Right cardiac atrium (tissue), 5 donors: ENCODE measurements at regions not wholly inside any gene's neighbourhood (a gene's known extent, or its start where the extent isn't known, plus 50 kb on each side); places are given as distances from the start of the nearest gene placed in this dataset.
"Not testable (repeated sequence)": the region's sequence is repeated elsewhere in the genome, so short reads cannot be mapped to it uniquely, and the experiment has no call there.

Experiments used
- ATAC-seq, 2 donors: fragments of 200-7000 bp; cut with Tn5 transposase; one replicate each; pipeline versions ENCODE4 v1.8.0 to v1.9.1; 2020; ENCODE audit warnings: moderate library complexity in 2 of 2, mild to moderate bottlenecking in 1 of 2
- DNase-seq, 3 donors: peaks; one replicate each; pipeline ENCODE4 v3.0.0-alpha.2; 2020
- H3K27ac ChIP-seq: one replicate; pipeline ENCODE4 v1.5.1; 2013; ENCODE audit warnings: mild to moderate bottlenecking, low read length, control low read depth, moderate library complexity
- H3K27me3 ChIP-seq: one replicate; pipeline ENCODE4 v1.6.1; 2013; ENCODE audit not compliant: control insufficient read depth, insufficient read depth
- H3K4me1 ChIP-seq: one replicate; pipeline ENCODE4 v1.6.1; 2013; ENCODE audit warnings: low read length; ENCODE audit not compliant: control insufficient read depth, insufficient read depth
- H3K4me3 ChIP-seq: one replicate; pipeline ENCODE4 v1.5.1; 2013; ENCODE audit warnings: low read length, control low read depth
- H3K9me3 ChIP-seq: one replicate; pipeline ENCODE4 v1.6.1; 2013; ENCODE audit warnings: low read length; ENCODE audit not compliant: control insufficient read depth
- WGBS: extraction: QIAGEN DNeasy Blood & Tissue Kit; methylation state at CpG from one replicate; pipeline ENCODE4 v1.1.7; 2013; 5-methylcytosine and 5-hydroxymethylcytosine counted together
- intact Hi-C, 4 donors: fragments of 100-400 bp; cut with DNase I; formaldehyde crosslinking; loops; one replicate each; pipeline versions ENCODE4 v1.11.0 to v1.14.0; 2022 to 2023
- donor health status: healthy with polysubstance abuse.
- donor health status: DM: no; HTN: yes; CAD: no.
- donor health status: DM: no; HTN: no; CAD: no.
- donor health status: DM: no; HTN: yes; CAD: no; lungs with severe emphysema.
- donor health status: DM: yes; HTN: yes; CAD: no.

DNA sequence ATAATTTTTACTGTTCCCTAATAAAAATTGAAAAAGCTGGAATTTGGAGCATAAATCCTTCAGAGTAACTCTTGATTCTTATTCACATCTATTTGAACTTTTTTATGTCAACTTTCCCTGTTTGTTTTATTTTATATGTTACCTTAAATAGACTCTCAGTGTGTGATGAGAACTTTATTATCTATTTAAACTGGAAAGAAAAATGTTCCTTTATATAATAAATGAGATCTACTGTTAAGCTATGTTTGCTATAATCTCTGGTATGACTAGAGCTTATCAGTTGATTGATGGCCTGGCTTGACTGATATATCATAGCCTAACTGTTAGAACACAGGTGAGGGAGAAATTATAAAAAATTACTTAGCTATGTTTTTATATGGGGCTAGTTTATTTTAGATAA lies 330.6 kb upstream of the EPHA6 start:
- Histone ChIP-seq H3K4me3 (no peak overlapping the region), H3K4me1 (no peaks in the 10 kb centered on the region), H3K27me3 (no peaks in the 10 kb centered on the region), H3K27ac (no peak overlapping the region), H3K9me3 (no peaks in the 10 kb centered on the region)
- DNase-seq (no peak), ATAC-seq (no peak)
- intact Hi-C loops, result no loop called here

DNA sequence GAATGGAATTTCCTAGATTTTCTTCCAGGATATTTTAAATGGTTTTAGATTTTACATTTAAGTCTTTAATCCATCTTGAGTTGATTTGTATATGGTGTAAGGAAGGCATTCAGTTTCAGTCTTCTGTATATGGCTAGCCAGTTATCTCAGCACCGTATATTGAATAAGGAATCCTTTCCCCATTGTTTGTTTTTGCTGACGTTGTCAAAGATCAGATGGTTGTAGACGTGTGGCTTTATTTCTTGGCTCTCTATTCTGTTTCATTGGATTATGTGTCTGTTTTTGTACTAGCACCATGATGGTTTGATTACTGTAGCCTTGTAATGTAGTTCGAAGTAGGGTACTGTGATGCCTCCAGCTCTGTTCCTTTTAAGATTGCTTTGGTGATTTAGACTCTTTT lies 325.7 kb upstream of the EPHA6 start:
- intact Hi-C loops, result no loop called here
- ATAC-seq, result no peak
- no peaks in the 10 kb centered on the region for H3K9me3 ChIP-seq
- H3K4me3 ChIP-seq, result no peak overlapping the region
- no peaks in the 10 kb centered on the region for H3K27me3 ChIP-seq
- no peak overlapping the region for H3K27ac ChIP-seq
- H3K4me1 ChIP-seq, result no peaks in the 10 kb centered on the region
- WGBS, result 76% methylated on average over 4 of the region's 4 CpGs
- no peak for DNase-seq

GRCh38 chr3:96491023-96491422 lies 323.4 kb upstream of the EPHA6 start:
- DNase-seq (no peak), ATAC-seq (no peak)
- Histone ChIP-seq H3K4me3 (no peak overlapping the region), H3K27ac (no peak overlapping the region), H3K4me1 (no peaks in the 10 kb centered on the region), H3K9me3 (no peaks in the 10 kb centered on the region), H3K27me3 (no peaks in the 10 kb centered on the region)
- intact Hi-C loops, result no loop called here

- intact Hi-C loops, result no loop called here
- H3K4me1 ChIP-seq, result no peaks in the 10 kb centered on the region
- no peak for ATAC-seq
- H3K9me3 ChIP-seq, result no peaks in the 10 kb centered on the region
- DNase-seq, result no peak
- H3K4me3 ChIP-seq, result no peak overlapping the region
- H3K27me3 ChIP-seq, result no peaks in the 10 kb centered on the region
- no peak overlapping the region for H3K27ac ChIP-seq
Measured at GRCh38 chr3:96491868-96492267, 322.5 kb upstream of the EPHA6 start.

- H3K9me3 ChIP-seq, result no peaks in the 10 kb centered on the region
- intact Hi-C loops, result no loop called here
- ATAC-seq (no peak), DNase-seq (no peak)
- H3K27me3 ChIP-seq, result no peaks in the 10 kb centered on the region
- no peaks in the 10 kb centered on the region for H3K4me1 ChIP-seq
- no peak overlapping the region for H3K4me3 ChIP-seq
- H3K27ac ChIP-seq, result no peak overlapping the region
- WGBS, result 79% methylated on average over 7 of the region's 7 CpGs
Measured at GRCh38 chr3:96510334-96510733, 304.1 kb upstream of the EPHA6 start.

- intact Hi-C loops, result no loop called here
- DNase-seq (no peak), ATAC-seq (no peak)
- no peaks in the 10 kb centered on the region for H3K27me3 ChIP-seq
- H3K4me3 ChIP-seq, result no peak overlapping the region
- no peak overlapping the region for H3K27ac ChIP-seq
- H3K9me3 ChIP-seq, result no peaks in the 10 kb centered on the region
- no peaks in the 10 kb centered on the region for H3K4me1 ChIP-seq
Measured at GRCh38 chr3:96537165-96537564, 277.2 kb upstream of the EPHA6 start.

DNA sequence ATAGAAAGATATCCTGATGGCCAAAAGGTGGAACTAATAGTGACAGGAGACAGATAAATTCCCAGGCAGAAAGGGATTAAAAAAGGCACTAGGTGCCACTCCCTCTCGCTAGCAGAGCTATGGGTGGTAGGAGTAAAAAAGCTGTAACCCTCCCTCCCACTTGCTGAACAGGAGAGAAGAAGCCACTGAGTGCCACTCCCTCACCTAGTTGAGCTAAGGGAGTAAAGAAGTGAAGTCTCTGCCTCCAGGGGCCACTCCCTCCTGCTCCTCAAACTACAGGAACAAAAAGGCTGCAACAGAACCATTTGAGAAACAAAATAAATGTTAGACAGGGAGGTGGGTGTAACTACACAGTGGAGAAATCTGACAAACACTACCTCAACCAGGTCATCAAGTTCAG lies 276.2 kb upstream of the EPHA6 start:
- Histone ChIP-seq H3K4me3 (no peak overlapping the region), H3K27me3 (no peaks in the 10 kb centered on the region), H3K4me1 (no peaks in the 10 kb centered on the region), H3K27ac (no peak overlapping the region), H3K9me3 (no peaks in the 10 kb centered on the region)
- 55% methylated on average over 1 of the region's 1 CpG for WGBS
- no peak for ATAC-seq
- no peak for DNase-seq
- intact Hi-C loops, result no loop called here

DNA sequence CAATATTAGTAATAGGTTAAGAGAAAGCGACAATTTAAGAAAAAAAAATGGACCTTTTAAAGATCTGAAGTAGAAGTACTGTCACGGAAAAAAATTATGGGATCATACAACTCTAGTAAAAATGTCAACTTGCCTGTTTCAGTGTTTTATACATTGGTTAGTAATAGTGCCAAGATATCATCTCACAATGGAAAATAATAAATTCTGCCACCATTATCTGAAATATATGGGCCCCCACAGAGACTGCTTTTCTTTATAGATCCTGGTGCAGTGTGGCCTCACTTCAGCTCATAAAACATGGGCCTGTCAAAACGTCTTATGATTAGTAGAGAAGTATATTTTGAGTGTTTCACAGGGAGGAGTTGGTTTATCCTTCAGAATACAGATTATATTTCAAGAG lies 266.3 kb upstream of the EPHA6 start:
- Histone ChIP-seq H3K9me3 (no peaks in the 10 kb centered on the region), H3K27me3 (no peaks in the 10 kb centered on the region), H3K4me3 (no peak overlapping the region), H3K27ac (no peak overlapping the region), H3K4me1 (no peaks in the 10 kb centered on the region)
- intact Hi-C loops, result no loop called here
- DNase-seq (no peak), ATAC-seq (no peak)
- WGBS, result 60% methylated on average over 3 of the region's 3 CpGs

- no peaks in the 10 kb centered on the region for H3K4me1 ChIP-seq
- WGBS, result 75% methylated on average over 3 of the region's 3 CpGs
- ATAC-seq (no peak), DNase-seq (no peak)
- no peaks in the 10 kb centered on the region for H3K9me3 ChIP-seq
- no peak overlapping the region for H3K27ac ChIP-seq
- no peak overlapping the region for H3K4me3 ChIP-seq
- H3K27me3 ChIP-seq, result no peaks in the 10 kb centered on the region
- intact Hi-C loops, result no loop called here
Measured at GRCh38 chr3:96576935-96577334, 237.5 kb upstream of the EPHA6 start.

DNA sequence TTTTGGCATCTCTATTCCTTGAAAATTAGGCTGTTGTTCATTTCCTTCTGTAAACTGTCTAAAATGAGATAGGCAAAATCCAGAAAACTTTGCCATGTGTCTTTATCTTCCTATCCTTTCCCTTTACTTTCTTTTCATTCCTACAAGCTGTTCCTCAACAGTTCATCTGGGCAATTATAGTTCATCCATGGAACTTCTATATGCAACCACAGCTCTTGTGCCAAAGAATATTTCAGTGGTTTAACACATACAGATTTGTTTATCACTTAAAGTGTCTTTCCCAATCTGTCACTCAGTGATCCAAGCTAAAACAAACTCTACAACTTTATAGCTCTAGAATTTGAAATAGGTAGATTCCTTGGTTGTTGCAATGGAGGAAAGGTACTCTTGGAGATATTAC lies 230.3 kb upstream of the EPHA6 start:
- DNase-seq (no peak), ATAC-seq (no peak)
- Histone ChIP-seq H3K4me1 (no peaks in the 10 kb centered on the region), H3K4me3 (no peak overlapping the region), H3K9me3 (no peaks in the 10 kb centered on the region), H3K27ac (no peak overlapping the region), H3K27me3 (no peaks in the 10 kb centered on the region)
- intact Hi-C loops, result no loop called here

DNA sequence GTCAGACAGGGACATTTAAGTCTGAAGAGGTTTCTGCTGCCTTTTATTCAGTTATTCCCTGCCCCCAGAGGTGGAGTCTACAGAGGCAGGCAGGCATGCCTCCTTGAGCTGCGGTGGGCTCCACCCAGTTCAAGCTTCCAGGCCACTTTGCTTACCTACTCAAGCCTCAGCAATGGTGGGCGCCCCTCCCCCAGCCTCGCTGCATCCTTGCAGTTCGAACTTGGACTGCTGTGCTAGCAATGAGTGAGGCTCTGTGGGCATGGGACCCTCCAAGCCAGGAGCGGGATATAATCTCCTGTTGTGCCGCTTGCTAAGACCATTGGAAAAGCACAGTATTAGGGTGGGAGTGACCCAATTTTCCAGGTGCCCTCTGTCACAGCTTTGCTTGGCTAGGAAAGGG lies 207.5 kb upstream of the EPHA6 start:
- H3K4me1 ChIP-seq, H3K4me3 ChIP-seq, H3K27ac ChIP-seq, H3K9me3 ChIP-seq, intact Hi-C loops, H3K27me3 ChIP-seq, ATAC-seq: not testable (repeated sequence)
- DNase-seq, result peak in 1 of 3 donors; percentile 46
- WGBS, result 76% methylated on average over 6 of the region's 6 CpGs

DNA sequence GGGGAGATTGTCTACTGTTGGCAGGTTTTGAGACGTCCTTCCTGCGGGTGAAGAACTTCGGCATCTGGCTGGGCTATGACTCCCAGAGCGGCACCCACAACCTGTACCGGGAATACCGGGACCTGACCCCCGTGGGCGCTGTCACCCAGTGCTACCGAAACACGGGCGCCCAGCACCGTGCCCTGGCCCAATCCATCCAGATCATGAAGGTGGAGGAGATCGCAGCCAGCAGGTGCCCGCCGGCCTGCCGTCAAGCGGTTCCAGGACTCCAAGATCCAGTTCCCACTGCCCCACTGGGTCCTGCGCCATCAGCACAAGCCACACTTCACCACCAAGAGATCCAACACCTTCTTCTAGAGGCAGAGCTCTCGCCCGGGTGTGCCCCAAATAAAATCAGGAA lies 194.9 kb upstream of the EPHA6 start:
- H3K27ac ChIP-seq, result no peak overlapping the region
- no peak overlapping the region for H3K4me3 ChIP-seq
- no peaks in the 10 kb centered on the region for H3K27me3 ChIP-seq
- no peaks in the 10 kb centered on the region for H3K9me3 ChIP-seq
- intact Hi-C loops, result no loop called here
- 92% methylated on average over 20 of the region's 20 CpGs for WGBS
- DNase-seq (no peak), ATAC-seq (no peak)
- no peaks in the 10 kb centered on the region for H3K4me1 ChIP-seq
